DLD1 (cell line): ENCODE measurements at regions not wholly inside any gene's neighbourhood (a gene's known extent, or its start where the extent isn't known, plus 50 kb on each side); places are given as distances from the start of the nearest gene placed in this dataset.

Source experiments
- in situ Hi-C: cut with HindIII; loops from 2 replicates; pipeline ENCODE4 v1.10.0; 2017; ENCODE audit warnings: low sequenced_read_pairs

DNA sequence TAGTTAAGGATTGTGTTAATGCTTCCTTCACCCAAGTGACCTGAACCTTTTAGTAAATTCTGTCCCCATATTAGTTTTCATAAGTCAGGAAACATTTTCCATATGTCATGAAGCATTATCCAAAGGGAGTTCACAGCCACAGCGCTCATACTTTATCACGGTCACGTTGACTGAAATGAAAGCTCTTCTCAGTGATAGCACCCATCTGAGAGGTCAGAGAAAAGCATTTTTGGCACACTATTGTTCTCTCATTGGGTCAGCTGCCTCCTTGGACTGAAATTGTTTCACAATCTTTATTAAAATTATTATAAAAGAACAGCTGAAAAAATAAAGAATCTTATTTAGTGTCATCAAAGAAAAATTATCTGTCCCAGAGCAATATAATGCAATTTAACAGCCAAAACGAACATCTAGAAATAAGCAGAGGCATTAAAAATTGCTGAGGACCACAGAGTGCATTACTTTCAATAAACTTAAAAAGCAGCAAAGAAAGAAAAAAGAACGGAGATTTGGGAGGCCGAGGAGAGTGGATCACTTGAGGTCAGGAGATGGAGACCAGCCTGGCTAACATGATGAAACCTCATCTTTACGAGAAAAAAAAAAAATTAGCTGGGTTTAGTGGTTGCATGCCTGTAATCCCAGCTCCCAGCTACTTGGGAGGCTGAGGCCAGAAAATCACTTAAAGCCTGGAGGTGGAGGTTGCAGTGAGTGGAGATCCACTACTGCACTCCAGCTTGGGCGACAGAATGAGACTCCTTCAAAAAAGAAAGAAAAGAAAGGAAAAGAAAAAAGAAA lies 680.8 kb upstream of the FAM241A start:
- in situ Hi-C loops, result no loop called here

DNA sequence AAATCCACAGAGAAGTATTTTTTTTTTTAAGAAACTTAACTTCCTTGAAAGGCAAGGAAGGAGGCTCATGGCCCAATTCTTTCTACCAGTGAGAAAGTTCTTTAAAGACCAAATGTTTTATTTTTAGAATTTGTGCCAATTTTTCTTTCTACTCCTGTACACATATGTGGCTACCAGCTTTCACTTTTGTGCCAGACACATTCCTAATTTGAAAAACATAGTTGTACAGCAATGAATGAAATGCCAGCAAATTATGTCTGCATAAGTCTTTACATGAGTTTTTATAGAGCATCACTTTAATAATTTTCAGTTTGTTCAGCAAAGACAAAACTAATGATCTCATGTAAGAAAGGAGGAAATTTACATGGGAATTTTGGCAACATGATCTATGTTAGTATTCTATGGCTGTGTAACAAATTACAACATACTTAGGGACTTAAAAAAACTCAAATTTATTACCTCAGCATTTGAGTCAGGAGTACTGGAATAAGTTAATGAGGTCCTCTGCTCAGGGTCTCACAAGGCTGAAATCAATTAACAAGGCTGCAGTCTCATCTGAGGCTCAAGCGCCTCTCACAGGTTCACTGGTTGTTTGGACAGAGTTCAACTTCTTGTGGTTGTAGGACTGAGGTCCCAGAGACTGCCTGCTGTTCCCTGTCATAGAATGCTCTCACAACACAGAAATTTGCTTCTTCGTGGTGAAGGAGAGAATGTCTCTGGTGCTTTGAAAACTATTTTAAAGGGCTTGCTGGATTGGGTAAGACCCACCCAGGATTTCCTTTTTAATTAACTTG lies 678.2 kb upstream of the FAM241A start:
- in situ Hi-C loops, result no loop called here

DNA sequence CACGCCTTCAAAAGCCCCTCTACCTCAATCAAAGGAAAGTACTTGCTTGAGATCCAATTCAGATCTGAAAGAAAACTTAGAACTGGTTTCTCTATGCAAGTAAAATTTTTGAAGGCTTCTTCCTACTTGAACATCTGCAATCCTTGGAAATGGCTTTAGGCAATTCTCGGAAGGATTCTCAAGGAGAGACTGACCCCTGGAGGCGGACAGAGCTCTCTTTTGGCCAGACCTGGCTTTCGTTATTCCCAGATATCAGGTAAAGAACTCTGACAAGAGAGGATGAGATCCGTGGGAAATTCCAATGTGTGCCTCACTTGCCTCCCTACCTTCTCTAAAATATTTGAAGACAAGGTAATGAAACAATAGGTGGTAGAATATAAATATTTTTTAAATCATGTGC lies 670.3 kb upstream of the FAM241A start:
- in situ Hi-C loops, result no loop called here

DNA sequence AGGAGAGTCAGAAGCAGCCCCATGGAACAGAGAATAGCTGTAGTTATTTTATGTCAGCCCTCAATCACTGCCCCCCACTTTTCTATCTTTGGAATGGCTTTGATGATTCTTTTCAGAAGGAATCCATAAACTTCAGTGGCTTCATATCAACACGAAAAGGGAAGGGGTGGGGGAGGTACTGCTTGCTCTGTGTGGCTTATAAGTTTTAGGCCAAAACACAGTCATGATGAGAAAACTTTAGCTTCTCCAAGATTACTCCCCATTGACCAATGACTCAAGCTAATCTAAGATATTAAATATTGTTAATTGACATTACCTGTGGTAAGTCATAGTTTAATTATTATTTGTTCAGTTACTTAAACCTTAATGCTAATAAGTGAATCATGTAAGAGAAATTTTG lies 669.6 kb upstream of the FAM241A start:
- in situ Hi-C loops, result no loop called here

DNA sequence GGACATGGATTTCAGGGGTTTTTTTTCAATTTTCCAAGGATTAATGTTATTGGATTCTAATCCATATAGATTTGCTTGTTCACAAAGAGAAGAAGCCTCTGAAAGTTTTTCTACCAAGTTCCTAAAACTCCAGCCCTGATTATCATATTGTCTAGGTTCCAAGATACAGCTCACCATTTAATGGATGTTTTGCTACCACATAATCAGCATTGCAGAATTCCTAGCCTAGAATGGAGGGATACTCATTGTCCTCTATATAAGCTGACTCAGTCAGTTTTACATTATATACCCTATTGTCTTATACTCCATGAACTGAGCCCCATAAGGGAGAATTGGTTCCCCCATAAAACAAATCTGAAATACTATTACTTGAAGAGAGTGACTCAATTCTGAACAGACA lies 664.7 kb upstream of the FAM241A start:
- in situ Hi-C loops, result no loop called here

DNA sequence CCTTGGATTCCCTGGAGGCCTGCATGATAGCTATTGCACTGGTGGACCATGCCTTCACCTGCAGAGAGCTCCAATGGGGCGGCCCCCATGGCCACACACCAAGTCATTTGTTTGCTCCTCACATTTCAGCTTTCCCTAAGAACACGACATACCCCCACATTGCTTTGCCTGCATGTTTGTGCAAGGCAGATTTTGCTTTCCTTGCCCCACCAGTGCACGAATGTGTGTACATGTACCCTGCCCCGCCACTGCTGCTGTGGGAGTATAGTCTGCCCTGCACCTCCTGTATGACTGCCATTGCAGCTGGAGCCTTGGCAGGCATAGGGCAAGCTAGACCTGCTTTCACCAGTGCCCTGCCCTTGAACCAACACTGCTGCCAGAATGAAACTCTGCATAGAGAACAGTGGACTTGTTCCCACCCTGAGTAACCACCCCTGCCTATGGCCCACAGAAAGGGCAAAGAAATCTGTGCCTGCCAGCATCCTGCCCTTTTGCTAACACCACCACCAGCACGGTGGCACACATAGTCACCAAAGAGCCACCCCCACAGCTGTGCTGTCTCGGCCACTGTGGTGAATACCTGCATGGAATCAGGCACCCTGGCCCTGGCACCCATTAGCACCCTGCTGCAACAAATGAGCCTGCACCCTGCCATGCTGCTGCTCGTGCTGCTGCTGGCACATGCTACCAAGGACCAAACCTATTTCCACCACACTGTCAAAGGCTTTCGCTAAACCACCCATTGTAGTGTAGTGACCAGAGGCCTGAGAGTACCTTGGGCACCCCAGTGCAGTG lies 661.7 kb upstream of the FAM241A start:
- in situ Hi-C loops, result no loop called here

DNA sequence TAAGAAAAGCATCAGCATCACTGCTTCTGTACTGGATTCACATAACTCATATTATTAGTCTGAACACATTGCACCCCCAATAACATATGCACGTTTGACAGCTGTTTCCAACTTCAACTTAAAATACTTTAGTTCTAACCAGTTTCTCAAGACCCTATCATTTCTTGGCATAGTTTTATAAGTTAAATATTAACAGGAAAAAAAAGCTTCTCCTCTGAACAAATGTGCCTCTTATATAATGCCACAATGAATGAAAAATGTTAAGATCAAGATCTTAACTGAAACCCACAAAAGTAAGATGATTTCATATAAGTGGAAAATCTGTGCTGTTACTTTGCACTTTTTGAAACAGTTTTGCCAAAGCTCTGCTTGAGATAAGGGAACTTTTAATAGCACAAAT lies 652.8 kb upstream of the FAM241A start:
- in situ Hi-C loops, result no loop called here

DNA sequence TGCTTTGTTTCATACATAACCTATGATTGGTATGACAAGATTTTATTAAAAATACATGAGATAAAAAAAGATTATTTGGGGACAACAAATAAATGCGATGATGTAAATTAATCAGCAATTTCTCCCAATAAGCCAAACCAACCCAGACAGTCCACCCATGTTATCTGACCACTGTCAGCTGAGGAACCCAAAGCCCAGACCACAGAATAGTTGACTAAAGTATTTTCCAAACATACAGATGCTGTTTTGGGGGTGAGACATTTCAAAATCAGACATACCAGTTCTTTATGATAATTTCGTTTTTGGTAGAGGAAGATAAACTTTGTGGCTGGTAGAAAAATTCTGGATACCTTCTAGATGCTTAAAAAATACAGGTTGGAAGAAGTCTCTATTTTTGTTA lies 650.8 kb upstream of the FAM241A start:
- in situ Hi-C loops, result no loop called here

DNA sequence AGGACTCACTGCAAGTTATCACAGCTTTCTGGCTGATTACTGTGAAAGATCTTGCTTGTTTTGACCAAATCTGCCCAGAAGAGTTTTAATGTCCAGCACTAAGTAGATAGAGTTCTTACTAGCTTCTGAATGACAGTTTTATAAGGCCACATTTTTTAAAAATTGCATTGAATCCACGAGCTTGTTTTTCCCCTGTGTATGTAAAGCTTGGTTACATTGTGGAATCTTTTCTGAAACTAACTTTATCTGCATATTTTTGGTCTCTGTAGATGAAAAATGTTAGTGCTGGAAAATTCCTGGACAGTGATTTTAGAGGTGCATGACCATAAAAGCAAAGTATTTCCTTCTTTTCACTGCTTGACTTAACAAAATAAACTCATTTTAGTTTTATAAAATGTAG lies 650.3 kb upstream of the FAM241A start:
- in situ Hi-C loops, result no loop called here

DNA sequence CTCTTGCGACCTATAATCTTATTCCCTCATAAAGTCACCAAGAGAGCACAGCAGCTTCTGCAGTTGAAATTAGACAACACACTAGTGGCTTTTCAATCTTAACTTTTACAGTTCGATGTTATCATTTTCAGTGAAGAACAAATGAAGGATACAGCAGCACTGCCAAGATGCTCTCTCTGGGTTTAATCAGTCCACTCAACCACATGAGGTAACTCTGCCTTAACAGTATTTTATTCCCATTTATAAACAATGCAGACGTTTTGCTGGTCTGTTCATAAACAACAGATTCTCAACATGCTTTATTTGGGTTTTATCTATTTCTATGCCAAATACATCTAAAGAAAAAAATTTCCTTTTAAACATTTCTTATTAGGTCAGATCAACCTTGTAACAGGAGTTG lies 646.0 kb upstream of the FAM241A start:
- in situ Hi-C loops, result no loop called here

DNA sequence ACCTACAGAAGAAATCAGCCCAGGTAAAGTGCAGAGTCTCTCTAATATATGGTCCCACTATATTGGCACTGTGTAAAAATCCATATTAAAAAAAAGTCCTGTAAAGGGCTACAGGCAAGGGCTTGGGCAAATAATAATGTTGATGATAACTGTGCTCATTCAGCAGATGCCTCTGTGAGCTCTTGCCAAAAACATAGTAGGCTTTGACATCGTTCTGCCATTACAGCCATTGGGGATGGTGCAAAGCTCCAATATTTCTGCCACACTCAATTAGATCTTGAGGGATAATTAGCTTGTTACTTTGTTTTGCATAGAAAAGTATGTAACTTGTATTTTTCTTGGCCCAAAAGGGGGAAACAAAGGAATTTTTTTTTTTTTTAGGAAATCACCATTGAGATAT lies 645.5 kb upstream of the FAM241A start:
- in situ Hi-C loops, result no loop called here

DNA sequence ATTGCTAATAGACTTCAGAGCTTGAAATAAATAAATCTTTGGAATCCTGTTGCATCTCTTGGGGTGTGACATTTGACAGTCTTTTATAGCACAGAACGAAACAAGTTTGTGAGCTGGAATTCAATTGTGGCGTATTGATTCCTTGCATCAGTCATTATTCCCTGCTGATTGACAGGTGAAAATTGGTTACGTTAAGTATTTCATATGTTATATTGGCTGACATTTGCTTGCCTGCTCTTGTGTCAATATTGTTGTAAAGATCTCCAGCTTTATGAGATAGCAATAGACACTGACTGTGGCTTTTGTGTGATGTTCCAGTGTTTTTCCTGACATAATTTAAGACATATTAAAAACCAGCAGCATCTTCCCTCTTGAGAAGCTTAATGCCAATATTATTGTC lies 644.4 kb upstream of the FAM241A start:
- in situ Hi-C loops, result no loop called here

DNA sequence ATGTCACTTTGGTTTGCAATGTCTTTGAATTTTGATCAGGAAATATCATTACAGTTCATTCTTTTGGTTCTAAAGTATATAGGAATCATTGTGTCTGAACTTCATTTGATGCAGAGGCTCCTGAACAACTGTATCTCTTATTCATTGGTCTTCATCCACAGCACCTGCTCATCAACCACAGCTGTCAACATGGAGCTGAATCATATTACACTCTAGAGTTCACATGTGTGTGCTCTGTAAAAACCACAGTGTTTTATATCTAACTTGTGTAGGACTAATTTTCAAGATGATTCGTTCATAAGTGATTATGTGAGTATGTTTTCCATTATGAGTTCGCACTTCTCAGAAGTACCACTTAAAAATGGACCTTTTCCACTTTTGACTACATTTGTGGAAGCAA lies 643.3 kb upstream of the FAM241A start:
- in situ Hi-C loops, result no loop called here

DNA sequence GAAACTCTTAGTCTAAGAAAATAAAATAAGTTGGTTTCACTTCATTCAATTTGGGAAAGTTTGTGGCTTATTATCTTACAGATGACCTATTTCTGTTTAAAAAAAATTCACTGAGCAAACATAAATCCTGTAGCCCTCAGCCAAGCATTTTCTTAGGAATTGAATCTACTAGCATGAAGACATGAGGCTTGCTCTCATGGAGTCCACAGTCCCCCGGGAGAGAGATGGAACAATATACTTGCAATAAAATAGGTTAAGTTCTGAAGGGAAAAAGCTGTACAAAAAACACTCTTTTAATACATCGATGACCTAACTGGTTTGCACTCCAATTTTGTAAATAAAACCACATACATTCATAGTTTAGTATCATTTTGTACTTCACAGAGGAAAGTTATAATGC lies 642.6 kb upstream of the FAM241A start:
- in situ Hi-C loops, result no loop called here

DNA sequence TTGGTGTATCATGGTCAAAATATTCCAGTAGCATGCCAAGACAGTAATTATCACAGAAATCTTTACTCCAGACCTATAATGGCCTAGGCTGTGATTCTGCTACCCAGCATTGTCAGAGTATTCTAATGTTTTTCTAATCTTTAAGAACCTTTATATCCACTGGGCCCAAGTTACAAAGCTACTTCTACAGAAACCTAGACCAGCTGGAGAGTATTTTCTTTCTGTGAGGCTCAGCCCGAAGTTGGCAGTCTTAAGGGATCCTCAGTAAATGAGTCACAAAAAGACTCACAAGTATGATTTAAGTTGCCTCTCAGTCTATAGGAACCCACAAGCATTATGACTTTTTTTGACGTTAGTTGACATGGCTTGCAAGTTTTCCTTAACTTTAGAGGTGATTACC lies 638.5 kb upstream of the FAM241A start:
- in situ Hi-C loops, result no loop called here

DNA sequence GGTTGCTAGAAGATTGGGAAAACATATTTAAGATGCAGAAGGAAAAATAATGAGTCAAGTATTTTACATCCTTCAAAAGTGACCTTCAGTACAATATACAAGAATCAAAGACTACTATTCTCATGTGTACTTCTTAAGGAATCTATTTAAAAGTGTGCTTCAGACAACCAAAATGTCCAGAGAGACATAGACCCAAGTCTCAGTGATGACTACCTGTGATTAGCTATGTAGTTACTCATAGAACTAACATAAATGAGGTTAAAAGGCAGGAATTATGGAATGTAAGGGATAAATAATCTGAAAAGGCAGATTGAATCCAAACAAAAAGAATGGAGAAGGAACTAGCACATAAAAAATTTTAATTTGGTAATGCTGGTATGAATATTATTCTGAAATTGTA lies 634.7 kb upstream of the FAM241A start:
- in situ Hi-C loops, result no loop called here

DNA sequence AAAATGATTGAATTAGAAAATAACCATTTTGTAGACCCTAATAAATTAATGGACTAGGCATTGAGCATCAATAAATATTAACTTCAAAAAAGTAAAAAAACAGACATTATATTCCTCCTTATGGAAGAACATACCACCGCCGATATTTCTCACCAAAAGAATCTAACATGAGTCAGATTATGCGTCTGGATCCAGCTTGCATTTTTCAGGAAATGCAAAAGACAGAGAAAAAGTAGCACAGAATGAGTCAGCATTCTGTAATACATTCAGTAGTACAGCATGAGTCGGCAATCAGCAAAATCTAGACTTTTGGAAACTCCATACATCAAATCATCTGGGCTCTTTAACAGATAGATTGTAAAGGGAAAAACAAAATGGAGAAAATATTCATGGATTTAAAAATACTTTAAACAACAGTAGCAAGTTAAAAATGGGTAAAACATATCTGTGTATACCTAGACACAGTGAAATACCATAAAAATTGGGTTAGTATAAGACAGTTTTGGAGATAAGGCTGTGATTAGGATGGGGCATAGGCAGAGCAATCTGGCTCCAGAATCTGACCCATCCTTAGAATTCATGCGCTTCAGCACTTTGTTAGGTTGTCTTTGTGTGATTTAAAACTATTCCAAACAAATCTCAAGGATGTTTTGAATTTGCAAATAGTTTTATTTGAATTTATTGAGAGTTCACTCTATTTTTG lies 633.0 kb upstream of the FAM241A start:
- in situ Hi-C loops, result no loop called here

DNA sequence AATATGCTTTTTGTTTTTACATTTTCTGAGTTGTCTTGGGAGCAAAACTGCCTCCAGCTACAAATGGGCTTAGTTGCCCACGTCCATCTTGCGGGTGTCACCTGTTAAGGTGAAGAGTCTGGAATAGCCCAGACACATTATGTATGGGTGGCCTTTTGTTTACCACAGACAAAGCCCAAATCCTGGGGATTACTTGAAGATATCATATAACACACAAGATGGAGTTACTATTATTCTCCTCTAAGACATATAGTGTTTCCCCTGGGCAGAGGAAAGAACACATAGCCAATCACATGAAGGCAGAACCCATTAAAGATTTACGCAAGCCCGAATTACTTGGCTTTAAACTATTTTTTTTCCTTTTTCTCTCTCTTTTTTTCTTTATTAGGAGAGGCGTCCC lies 625.6 kb upstream of the FAM241A start:
- in situ Hi-C loops, result no loop called here

DNA sequence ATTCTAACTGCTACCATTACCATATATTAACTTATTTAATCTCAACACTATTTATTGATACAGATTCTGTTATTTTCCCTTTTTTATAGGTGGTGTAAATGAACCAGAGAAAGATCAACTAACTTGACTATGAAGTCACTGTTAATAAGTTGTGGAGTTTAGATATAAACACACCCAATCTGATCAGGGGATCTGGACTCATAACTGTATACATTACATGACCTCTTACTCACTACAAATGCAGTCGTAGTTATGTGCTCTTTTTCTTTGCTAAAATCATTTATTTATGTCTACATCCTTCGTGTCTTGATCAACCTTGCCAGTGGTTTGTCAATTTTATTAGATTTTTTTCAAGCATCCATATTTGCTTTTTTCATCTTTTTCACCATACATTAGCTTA lies 614.8 kb upstream of the FAM241A start:
- in situ Hi-C loops, result no loop called here

DNA sequence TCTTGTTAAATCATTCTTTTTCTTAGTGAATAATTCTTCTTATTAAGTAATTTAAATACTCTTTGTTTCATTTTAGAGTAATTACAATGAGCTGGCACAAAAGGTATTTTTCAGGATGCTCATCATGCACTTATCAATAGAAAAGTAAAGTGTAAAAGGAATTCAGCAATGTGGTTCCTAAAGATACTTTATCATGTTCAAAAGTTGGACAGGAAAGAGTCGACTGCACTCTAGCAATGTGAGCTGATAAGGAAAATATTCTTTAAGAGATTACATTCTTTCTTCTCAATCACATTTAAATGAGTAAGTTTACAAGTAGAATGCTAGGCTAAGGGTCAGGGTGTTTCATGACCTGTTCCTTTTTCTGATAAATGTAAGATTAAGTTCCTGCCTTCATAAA lies 609.5 kb upstream of the FAM241A start:
- in situ Hi-C loops, result no loop called here

DNA sequence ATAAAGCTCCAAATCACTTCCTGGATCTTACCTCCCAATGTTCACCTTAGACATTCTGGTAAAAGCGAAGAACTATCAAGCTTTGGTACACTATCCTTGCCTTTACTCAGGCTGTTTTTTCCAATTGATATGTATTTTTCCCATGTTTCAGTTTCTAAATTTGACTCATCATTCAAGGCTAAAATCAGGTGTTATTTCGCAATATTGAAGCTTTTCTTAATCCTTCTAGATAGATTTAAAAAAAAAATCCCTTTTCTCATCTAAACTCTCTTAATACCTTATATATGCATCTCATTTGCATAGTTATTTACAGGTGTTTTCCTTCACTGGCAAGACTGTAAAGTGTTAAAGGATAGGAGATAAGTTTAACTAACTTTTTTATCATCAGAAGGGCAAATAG lies 608.1 kb upstream of the FAM241A start:
- in situ Hi-C loops, result no loop called here
